GM11168 (cell line): ENCODE measurements at regions not wholly inside any gene's neighbourhood (a gene's known extent, or its start where the extent isn't known, plus 50 kb on each side); places are given as distances from the start of the nearest gene placed in this dataset.
"Not testable (repeated sequence)": the region's sequence is repeated elsewhere in the genome, so short reads cannot be mapped to it uniquely, and the experiment has no call there.

Experiments used
- in situ Hi-C: fragments of 300-500 bp; cut with MboI; formaldehyde crosslinking; loops from one replicate; pipeline ENCODE4 v1.12.0; 2022; ENCODE audit warnings: low sequenced_read_pairs; ENCODE audit not compliant: unreplicated experiment

DNA sequence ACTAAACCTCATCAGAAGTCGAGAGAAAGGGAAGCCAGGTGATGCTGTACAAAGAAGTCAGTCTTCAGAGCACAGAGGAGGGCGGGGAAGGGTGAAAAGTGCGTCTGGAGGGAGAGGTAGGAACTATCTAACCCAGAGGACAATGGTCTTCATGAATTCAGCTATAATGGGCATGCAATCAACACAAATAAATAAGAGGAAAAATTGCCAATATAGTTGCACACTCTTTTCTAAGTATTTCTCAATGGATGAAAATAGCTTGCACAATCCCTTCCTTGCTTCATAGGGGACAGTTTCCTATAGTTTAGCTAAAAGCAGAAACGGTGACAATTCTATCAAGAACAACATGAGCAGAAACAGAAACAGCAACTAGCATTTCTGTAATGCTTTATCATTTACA is 931.2 kb downstream of the AACS start:
- in situ Hi-C loops: no loop called here

DNA sequence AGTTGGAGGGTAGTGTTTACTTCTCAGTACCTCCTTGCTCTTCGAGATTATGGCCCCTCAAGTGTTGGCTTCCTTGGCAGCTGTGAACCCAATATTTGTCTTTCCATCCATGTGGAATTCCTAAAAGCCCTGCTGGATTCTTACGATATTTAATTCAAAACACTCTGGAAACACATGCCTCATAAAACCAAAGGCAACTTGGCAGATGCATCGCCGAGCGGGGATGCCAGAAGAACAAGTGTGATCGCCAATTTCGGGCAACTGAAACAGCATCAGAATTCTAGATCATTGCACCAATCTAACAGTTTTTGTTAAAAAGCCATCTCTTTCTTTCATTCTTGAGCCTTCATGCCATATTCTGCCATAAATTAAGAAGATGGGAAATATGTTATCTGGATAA is 934.4 kb downstream of the AACS start:
- in situ Hi-C loops: no loop called here

DNA sequence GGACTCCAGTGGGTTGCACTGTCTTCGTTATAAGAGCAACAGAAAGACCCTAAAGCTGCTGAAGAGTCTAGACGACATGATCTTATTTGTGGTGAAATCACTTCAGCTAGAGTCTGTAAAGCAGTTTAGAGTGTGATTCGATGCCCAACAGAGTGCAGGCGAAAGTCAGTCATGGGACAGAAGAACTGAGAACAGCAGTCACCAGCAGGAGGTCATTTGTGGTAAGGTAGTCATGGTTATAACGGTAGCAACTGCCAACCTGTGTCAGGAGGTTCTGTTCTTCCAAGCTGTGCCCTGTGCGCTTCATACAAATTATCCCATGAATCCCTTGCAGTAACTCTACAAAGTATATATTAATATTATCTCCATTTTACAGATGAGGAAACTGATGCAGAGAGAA is 954.1 kb downstream of the AACS start:
- in situ Hi-C loops: no loop called here

DNA sequence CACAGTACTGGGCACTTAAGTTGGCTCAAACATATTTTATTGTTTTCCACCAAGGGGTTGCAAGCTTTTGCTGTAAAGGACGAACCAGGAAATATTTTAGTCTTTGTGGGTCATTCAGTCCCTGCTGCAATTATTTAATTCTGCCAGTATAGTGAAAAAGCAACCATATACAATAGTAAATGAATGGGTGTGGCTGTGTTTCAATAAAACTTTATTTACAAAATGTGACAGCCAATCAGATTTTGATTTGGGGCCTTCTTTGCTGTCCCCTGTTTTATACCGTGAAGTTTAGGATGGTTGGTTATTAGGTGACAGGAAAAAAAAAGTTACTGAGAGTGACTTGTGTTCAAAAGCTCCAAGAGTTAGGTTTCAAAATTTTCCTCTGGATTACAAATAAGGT is 956.4 kb downstream of the AACS start:
- in situ Hi-C loops: no loop called here

DNA sequence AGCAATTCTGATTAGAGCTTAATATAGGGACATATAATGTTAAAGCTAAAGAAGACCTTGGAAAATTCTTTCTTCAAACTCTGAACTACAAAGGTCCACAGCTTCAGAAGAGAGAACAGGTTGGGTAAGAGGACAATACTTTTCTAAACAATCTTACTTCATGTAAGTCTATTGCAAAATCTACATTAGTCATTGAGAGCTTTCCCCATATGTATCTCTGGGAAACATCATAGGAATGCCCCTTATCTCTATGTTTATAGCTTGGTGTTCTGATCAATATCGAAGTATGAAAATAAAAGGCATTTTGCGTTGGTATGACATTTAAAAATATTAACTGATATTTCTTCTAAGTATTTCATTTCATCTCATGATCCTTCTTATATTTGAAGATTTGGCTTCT is 962.6 kb downstream of the AACS start:
- in situ Hi-C loops: no loop called here

DNA sequence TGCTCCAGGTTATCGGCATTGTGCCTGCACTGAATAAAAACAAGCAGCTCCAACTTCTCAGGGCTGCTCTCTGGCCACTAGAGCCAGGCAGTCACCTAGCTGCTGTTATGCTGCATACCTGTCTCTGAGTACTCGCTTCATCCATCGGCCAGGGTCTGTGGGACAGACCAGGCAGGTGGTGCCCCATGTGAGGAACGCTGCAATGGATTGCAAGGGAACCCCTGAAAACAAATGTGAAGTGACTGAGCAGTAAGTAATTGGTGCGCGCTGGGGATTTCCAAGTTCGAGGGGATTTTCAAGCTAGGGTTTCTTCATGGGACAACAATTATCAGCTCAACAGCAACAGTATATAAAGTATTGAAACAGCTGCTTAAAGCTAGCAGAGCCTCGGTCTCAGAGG is 965.3 kb downstream of the AACS start:
- in situ Hi-C loops: no loop called here

DNA sequence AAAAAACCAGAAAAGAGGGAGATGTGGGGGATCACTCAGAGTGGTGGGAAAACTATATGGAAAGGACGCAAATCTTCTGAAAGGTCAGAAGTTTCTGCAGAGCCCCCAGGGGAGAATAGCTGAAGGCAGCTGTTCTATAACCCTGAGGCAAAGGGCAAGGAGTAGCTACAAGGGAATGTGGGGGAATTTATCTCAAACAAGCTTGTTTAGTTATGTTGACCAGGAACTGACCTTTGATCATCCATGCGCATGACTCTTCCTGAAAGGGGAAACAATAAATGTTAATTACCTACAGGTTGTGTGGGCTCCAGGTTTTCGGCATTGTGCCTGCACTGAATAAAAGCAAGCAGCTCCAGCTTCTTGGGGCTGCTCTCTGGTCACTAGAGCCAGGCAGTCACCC is 968.5 kb downstream of the AACS start:
- in situ Hi-C loops: no loop called here

DNA sequence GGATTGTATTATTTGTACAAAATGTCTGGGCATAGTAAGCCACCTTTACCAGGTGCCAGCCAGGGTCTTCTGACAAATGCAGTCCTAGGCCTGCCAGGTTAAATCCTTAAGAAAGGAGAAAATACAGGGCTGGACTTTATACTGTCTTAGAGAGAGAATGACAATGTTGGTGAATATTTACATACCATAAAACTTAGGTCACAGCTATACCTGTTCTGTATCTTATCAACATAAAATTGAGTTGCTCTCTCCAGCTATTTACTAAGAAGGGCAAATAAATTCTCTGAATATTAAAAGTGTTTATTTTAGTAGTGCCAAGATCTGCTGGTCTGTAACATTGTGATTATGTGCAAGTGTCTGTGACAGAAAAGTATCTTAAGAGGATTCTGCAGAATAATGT is 971.1 kb downstream of the AACS start:
- in situ Hi-C loops: no loop called here

DNA sequence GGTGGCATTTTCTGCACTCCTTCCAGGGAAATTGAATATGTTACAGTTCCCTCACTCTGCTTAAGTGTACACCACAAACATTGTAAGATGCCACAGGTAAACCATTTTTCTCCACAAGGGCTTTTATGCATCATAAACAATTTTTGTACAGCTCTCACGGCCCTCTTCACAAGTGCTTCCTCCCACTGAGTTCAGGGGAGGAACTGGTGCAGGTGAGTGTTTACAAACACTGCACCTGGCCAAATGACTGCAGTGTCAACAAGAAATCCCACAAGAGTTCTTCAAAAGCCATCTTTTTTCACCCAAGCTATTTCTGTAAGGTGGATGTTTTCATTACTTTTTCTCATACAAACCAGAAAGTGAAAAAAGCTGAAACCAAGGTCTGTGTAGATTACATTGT is 973.2 kb downstream of the AACS start:
- in situ Hi-C loops: no loop called here

DNA sequence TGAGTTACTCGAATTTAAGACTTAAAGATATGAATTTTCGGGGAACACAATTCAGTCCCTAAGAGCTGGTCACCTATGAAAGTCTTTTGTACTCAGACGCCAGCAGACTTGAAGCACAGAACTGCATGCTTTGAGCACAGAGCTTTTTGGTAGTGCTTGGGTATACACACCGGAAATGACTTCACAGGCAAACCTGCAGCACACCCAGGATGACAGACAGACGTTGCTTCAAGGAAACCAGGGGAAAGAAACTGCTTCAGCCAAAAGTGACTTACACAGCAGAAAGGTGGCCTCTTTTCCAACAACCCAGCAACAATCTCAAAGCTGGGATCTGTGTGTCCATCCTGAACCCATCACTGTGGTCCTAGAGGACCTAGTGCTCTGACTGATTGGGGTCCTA is 975.1 kb downstream of the AACS start:
- in situ Hi-C loops: no loop called here

DNA sequence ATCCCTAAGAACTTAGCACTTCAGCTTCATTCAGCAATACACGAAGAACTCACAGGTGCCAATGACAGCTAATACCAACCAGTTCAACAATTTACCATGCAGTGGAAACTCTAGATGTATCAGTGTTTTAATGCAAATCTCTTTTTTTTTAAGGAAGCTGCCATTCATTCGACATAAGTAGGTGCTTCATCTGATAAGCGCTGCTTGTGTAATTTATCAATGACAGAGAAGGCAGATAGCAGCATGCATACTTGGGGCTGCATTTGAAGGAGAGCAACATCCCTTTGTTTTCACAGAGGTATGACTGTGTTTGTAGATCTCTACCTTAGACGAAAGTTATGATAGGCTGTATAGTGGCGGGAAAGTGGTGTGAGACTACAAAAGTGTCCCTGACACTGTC is 977.1 kb downstream of the AACS start:
- in situ Hi-C loops: no loop called here

DNA sequence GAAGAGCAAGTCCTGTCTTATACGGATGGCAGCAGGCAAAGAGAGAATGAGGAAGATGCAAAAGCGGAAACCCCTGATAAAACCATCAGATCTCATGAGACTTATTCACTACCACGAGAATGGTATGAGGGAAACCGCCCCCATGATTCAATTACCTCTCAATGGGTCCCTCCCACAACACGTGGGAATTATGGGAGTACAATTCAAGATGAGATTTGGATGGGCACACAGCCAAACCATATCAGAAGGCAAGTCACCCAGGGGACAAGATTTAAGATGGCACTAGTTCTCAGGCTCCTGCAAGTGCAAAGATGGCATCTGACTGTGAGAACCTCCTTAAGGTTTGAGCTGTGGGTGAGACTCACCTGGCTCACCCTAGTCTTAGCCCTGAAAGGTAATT is 984.3 kb downstream of the AACS start:
- in situ Hi-C loops: not testable (repeated sequence)

DNA sequence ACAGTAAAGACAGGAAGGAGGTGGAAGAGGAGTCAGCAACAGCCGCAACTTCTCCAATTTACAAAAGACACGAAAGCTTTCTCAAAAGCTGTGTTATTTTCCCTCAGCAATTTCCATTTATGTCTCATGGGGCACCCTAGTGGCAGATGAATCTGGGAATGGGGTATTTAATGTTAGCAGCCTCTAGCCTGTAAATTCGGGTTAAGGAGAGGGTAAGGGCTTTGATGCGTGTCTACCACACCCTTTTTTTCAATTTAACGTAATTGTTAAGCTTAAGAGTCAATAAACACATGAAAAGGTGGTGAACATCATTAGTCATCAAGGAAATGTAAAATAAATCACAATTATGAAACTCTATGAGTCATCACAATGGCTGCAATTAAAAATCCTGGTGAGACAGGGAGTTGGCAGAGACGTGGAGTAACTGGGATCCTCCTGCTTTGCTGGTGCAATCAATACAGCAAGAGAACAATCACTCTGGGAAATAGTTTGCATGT is 986.4 kb downstream of the AACS start:
- in situ Hi-C loops: no loop called here

DNA sequence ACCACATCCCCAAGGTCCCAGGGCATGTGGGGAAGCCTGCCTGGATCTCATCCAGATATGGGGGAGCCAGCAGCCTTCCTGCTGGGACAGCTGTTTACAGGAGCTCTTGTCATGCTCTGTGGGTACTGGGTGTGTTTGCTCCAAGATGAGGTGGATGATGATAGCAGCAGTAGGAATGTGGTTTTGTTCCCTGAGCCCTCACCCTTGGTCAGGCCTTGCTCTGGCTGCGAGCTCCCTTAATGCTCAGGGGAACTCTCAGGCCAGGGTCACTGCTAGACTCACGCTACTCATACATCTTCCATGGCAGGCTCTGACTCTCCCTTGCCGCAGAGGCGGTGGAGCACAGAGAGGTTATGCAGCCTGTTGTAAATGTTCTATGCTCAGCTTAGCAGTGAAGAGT is 990.3 kb downstream of the AACS start:
- in situ Hi-C loops: no loop called here

DNA sequence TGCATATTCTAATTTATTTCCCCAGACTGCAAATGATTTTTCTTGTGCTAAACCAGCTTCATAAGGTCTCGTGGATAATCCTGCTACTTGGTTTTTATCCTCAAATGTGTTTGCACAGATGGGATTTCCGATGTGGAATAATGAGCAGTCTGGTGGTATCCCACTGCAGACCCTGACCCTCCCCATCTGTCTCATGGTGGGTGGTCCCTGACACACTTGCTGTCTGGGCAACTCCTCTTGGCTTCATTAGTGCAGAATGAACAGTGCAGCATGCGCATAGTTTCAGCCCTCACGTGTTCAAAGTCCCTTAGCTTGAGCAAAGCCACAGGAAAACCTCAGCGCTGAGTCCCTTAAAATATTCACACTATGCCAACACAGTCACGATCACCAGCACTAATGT is 996.5 kb downstream of the AACS start:
- in situ Hi-C loops: no loop called here

DNA sequence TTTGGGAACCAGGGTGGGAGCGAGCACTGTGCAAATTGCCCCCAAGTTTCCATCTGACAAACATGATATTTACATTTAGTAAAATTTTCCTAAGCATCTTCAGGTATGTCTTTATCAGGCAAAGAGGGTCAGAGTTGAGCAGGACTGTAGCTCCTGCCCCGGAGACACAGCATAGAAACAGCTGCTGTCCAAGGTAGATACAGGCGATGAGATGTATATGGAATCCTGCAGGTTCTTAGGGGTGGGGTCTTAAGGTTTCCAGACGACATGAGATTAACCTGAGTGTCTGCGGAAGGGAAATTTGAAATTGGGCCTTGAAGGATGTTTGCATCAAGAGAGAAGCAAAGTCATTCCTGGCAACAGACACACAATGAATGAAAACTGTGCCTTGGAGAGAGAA is 998.8 kb downstream of the AACS start:
- in situ Hi-C loops: no loop called here

DNA sequence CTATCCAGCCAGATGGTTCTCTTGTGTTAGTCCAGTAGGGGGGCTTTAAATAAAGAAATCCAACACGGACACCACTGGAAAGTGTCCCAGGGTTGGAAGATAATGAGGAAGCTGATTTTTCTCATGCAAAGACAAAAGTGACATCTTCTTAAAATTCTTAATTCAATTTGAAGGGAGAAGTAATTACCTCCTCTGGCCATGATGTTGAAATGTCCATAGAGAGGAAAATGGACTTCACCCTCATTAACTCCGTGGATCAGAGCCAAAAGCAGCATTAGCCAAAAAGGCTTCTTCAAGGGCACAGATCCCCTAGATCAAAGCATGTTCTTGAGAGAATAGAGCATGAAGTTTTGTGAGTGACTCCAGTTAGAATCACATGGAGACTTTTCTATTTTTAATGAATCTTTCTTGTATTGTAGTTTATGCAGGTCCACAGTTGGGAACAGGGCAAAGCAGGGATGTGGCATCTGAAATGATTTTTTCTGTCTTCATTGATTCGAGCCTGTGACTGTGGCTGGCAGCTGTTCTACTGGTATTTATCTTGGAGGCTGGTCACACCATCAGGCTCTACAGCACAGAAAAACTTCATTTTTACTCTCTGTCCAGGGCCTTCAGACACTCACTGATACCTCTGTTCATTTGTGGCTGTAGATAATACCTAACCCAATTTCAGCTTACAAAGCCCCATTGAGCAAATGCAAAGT is 1002.5 kb downstream of the AACS start:
- in situ Hi-C loops: no loop called here

DNA sequence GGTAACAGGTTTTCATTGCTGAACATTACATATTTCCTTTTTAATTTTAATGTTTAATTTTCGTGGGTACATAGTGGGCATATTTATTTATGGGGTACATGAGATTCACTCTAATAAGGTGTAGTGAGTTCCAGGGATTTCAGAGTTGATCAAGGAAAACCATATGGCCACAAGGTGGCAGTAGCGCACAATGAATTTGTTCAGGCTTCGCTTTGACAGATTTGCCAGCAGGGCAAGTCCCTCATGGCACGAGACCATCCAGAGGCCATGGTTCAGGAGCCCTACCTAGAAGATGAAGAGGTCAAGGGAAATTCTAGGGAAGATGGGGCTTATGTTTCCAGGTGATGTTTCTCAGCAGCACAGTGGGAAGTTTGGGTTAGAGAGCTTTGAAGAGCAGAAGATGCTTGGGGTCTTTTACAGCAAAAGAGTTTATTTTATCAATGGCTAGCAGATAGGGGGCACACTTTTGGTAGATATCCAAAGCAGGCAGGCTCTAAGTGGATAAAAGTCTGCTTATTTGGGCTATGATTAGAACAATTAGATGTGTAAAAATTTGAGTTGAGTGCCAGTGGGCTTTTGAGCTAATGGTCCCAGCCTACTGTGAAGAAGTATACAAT is 1004.4 kb downstream of the AACS start:
- in situ Hi-C loops: no loop called here

DNA sequence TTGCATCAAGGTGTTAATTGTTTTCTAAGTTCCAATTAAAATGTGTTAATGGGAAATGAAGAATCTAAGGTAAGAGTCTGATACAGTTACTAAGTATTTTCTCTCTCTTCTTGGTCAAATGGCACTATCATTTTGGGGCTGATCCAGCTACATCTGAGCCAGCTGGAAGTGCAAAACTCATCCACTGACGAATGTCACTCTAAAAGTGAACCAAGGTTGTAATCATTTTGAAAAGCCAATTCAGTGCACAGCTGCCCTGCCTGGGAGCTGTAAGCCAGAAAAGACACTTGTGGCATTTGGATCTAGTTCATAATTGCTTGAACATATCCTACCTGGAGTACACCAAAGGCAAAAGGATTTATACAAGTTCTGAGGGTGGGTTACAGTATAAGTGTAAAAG is 1011.3 kb downstream of the AACS start:
- in situ Hi-C loops: no loop called here

DNA sequence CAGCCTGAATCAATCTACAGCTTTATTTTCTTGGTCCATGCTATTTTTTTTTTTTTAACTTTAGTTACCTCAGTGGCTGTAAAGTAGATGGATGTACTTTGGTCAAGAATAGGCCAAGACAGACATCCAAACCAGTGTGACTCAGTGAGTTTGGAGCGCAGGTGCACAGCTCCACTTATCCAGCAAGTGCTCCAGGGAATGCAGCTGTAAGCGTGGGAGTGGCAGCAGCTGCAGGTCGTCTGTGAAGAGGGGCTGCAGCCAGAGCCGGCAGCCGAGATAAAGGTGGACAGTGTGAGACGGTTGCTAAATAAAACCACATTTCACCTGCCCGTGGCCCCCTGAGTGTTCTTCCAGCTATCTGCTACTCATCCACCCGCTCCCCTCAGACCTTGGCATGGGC is 1018.7 kb downstream of the AACS start:
- in situ Hi-C loops: no loop called here

DNA sequence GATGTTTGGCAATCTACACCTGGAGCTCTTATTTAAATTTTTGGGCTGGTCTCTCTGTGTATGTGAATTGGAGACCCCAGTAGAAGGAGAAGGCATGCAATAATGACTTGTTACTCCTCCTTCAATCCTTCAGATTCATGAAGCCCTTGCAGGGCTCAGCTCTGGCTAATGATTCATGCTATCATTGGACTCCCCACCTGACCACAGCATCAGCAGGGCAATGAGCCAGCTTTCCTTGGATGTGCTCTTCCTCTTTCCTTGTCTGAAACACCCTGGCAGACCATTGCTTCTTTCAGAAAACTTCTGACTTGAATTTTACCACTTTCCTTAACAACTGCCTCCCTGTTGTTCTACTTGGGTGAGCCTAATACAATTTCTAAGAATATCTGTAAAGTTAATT is 1019.2 kb downstream of the AACS start:
- in situ Hi-C loops: no loop called here

DNA sequence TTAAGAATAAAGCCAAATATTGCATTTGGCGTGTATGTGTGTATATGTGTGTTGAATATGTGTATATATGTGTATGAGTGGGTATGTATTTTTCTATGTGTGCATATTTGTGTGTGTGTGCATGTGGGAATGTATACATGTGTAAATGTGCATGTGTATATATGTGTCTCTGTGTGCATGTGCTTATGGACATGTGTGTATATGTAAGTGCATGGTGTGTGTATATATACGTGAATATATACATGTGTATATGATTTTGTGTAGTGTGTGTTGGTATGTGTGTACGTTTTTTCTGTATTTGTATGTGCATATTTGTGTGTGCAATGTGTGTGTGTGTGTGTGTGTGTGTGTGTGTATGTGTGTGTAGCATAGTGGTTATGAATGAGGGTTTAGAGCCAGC is 1021.0 kb downstream of the AACS start:
- in situ Hi-C loops: no loop called here
